HG03196 (cell line): ENCODE measurements at regions not wholly inside any gene's neighbourhood (a gene's known extent, or its start where the extent isn't known, plus 50 kb on each side); places are given as distances from the start of the nearest gene placed in this dataset.

Source experiments
- ATAC-seq: cut with Tn5 transposase; IDR thresholded peaks from one replicate; pipeline ENCODE4 v1.9.1; 2021; ENCODE audit not compliant: unreplicated experiment

DNA sequence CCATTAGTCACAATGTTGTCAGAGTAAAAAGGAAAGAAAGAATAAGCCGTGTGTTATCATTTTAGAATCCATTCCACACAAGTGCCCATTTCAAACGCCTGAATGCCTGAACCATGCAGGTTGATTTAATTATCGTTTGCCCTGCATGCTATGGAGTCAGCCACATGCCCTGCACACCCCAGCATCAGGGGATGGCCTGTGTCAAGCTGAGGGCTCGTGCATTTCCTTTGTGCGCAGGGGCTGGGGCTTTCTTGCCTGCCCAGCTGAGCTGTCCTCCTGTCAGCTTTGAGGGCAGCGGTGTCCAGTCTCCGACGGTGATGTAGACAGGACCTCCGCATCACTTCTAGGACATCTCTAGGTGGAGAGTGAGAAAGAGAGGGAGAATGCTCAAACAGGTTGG, 200.4 kb downstream of the TSN start:
- no peak for ATAC-seq

DNA sequence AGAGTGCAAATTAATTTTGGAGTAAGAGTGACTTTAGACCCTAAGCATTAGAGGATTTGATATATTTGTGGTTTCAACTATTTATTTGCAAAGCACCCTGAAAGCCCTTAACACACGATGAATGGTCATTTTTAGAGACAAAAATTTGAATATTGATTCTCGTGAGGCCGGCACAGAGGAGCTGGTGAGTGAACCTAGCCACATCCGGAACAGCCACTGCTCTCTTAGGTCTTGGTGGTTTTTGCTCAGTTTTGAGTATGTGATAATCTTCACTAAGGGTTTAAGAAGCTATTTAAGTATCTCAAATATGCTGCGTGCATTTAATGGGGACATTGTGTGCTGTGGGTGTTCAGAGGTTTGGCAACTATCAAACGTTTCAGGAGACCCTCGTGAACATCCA, 204.8 kb downstream of the TSN start:
- no peak for ATAC-seq

DNA sequence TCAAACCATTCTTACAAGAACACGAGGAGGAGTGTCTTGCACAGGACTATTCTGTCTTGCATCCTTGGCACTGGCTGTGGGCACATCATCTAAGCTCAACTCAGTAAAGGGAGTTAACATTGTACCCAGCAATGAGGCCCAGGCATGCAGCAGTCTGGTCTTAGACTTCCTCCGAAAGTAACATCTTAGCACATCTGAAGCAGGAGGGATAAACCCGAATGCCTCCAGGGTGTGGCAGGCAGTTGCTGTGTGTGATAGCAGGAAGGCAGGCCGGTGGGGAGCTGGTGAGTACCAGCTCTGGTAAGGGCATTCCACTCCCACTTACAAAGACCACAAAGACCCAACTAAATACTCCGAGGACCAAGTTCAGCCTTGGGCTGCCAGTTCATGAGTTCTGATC, 206.3 kb downstream of the TSN start:
- no peak for ATAC-seq

DNA sequence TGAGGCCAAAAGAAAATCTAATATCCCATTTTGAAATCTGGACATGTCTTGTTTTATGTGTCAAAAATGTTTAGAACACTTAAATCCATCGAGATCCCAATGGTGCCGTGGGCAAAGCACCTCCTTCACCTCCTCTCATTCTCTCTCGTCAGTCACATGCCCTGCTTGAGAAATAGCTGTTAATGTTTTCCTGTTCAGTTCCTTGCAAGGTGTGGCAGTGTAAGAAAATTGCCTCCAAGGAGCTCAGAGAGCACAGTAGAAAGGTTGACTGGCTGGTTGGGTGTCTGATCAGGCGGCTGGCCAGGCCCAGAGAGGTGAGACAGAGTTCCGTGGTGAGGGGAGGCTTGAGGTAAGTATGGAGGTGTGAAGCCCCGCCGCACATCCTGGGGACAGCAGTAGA, 210.2 kb downstream of the TSN start:
- ATAC-seq: no peak

DNA sequence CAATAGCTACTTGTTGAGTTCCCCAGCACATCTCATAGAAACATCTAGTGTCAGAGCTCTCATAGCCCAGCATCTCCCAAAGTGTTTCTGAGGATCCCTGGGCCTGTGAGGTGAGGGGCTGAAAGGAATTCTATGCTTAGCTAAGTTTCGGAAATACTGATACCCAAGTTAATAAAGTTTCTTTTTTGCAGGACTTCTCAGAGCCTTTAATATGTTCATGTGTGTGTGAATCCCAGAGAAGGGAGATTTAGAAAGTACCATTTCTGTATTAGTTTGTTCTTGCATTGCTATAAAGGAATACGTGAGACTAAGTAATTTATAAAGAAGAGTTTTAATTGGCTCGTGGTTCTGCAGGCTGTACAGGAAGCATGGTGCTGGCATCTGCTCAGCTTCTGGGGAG, 211.2 kb downstream of the TSN start:
- ATAC-seq: no peak

DNA sequence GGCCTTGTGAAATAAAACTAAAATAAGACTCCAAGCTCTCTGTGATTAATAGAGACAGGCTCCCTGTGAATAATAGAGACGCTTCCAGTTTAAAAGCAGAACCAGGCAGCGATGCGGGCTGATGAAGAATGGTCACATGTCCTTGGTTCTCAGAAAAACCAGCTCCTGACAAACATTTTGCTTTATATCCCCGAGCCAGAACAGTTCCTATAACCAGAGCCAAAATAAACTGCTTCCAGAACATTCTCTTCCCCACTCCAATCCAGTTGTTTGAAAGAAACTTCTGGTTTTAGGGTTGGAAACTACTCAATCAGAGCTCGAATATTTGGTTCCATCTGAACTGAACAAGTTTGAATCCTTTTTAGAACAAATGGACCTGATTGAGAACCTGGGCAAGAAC, 213.7 kb downstream of the TSN start:
- ATAC-seq: no peak

DNA sequence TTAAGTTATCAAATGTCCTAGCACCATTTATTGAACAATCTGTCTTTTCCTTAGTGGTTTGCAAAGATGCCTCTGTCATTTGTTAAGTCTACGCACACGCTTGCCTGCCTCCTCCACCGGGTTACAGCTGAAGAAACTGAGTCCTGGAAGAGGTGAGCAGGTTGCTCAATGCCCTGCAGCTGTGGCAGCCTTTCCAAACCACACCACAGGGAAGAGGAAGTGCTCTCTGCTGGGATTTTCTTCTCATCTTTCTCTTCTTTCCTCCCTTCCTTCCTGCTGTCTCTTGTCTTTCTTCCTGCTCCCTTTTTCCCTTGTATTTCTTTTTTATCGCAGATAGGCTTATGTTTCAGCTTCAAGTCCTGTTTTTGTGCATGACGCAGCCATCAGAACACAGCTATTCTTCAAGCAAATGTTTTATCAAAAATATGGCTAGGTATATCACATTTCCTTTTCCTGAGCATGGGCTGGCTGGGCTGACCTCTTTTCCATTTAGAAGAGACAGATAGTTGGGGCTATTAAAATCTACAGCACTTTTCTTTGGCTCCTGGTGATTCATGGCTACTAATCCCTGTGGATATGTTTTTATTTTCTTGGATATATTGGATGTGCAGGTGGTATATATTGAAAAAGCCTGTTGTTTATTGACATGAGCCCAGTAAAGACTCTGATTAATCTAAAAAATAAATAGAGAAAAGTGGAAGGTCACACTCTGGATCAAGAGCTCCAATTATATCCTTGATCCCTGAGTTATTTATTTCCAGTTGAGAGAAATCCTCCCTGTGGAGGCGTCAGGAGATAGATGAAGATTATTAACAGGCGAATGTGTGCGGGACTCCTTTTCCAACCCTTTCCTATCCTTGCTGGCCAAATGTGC, 214.6 kb downstream of the TSN start:
- no peak for ATAC-seq

DNA sequence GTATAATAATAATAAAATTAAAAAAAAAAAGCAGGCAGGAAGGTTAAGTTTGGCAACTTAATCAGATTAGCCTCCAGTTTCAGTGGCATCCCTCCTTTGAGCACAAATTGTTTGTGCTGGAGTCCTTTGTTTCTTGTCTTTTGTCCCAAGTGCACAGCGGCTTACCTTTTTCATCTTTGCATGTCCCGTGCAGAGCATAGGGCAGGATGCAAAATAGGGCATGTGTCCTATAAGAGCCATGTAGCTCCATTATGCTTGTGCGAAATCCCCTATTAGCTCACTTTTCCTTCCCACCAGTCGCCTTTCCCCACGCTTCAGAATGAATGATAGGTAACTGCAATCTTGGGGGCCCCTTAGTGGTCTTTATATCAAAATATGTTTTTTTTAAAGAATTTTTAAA, 216.8 kb downstream of the TSN start:
- ATAC-seq: no peak

DNA sequence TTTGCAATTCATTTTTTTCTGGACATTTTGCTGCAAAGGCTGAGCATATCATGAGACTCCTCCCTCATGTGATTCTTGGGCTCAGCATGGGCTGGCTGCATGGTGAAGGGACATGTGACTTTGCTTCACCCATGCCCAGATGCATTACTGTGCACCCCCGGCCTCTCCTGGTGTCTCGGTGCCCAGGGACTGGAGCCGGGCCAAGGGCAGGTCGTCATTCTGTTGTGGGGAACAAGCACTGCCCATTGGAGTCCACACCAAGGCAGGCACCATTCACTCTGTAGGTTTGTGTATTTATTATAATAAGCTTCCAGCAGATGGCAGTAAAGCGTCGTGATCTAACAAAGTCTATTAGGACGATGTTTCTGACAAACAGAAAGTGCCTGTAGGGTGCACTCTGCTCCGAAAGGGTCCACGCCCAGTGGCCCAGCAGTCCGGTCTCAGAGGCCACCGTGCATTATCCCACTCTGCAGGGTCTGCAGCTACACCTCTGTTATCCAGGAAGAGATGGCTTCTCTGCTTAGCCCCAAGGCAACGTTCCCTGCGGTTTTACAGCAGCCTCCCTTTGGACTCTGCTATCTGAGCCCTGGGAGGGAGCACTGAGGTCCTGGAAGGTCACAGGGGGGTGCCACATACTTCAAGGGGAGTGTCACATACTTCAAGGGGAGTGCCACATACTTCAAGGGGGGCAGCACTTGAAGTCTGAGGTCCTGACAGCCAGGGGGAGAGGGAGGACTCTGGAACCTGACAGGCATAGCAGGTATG, 219.6 kb downstream of the TSN start:
- ATAC-seq: peak; percentile 98

DNA sequence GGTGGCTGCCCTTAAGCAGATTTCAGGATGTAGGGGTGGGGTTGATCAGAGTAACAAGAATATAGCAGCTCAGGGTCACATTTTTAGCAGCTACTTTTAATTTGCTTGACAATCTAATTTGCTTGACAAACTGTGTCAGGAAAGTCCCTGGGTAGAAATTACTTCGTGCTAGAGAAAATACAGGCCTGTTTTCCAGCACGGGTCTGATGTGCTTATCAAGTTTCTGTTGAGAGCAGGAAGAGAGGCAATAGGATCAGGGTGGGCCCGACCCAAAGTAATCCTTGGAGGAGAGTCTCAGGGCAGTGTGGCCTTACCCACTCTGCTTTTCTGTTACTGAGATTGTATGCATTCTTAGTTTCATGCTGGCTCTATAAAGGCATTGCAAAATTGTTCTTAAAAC, 221.5 kb downstream of the TSN start:
- ATAC-seq: no peak

DNA sequence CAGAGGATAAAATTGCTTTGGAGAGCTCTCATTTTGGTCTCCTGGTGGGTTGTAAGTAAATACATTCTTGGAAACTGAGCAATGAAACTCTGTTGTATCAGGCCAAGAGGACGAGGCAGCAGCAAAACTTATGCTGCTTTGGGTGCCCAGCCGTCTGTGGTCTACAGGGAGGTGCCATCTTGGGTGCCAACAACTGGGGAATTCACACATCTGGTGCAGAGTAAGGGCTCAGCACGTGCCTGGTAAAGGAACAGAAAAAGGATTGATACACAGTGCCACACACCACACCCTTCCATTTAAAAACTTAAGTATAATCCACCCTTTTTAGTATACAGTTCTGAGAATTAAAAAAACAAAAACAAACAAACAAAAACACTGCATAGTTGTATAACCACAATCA, 221.9 kb downstream of the TSN start:
- ATAC-seq: no peak

DNA sequence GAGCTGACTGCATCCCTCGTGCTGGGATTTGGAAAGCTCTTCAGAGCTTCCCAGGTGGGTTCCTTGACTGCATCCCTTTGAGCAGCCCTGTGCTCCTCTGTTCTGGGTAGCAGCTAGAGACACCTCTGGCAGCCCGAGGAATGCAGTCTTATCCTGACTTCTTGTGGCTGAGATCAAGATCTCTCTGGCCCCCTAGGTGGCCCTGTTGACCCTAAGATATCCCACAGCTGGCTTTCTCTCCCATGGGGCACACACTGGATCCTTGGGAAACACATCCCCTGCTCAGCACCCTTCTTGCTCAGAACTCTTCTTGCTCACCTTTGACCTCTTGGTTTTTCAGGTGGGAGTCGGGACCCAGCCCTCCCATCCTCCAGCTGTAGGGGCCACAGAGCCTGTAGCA, 237.2 kb downstream of the TSN start:
- ATAC-seq: no peak

DNA sequence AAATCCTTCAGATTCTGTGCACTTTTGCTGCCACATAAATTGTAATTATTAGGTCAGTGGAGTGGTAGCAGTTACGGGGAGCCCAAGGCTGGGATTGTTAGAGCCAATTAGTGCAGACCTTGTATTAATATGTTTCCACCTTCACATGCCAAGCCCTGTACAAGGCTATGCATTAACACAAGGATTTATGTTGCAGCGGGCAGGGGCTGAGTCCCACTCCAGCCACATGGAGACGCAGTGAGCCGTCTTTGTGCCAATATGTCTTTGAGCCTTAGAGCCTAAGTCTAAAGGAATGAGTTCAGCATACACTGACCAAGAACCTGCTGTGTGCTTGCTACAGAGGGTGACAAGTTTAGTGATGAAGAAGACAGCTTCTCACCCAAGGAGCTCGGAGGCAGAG, 238.2 kb downstream of the TSN start:
- ATAC-seq: no peak

DNA sequence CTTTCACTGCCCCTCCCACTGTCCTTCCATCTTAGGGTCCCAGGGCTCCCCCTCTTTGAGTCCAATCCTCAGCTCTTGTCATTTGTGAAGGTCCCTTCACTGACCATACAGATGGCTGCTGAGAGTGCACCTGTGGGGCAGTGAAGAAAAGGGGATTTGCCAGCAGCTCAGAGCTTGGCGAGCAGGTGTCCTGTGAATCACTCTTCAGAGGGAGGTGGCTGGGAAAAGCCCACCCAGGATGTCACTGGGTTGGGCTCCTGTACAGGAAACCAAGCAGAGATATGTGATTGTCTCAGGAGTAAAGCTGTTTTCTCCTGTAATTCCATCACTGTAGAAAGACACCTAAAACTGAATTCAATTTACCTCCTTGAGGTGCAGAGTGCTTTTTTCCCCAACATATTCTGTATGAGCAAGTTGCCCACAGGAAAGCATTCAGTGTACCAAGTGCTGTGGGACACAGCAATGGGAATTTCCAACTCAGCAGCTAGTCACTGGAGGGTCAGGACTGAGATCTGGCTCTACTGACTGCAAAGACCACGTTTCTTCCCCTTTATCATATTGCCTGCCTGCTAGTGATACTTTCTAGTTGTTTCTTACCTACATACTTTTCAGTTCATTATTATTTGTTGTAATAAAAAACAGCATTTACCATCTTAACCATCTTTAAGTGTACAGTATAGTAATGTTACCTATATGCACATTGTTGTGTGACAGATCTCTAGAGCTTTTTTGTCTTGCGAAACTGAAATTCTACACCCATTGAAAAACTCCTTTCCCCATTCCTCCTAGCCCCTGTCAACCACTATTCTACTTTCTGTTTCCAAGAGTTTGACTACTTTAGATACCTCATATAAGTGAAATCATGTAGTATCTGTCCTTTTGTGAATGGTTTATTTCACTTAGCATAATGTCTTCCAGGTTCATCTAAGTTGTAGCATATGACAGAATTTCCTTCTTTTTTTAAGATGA, 239.1 kb downstream of the TSN start:
- no peak for ATAC-seq

DNA sequence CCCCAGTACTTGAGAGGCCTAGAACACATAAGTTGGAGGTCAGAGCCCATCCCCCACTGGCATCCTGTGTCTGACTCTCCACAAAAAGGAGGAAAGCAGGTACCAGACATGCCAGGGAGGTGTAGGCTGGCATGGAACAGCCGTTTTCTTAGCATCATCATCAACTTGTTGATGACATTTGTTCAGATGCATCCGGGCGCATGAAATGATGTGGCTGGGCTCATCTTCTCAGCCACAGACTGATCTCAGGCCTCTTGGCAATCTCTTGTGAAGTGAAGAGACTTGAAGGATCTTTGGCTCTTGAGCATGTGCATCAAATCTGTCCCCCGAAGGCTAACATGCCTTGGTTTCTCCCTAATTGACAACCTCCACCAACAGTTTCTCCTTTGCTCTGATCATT, 243.3 kb downstream of the TSN start:
- no peak for ATAC-seq

DNA sequence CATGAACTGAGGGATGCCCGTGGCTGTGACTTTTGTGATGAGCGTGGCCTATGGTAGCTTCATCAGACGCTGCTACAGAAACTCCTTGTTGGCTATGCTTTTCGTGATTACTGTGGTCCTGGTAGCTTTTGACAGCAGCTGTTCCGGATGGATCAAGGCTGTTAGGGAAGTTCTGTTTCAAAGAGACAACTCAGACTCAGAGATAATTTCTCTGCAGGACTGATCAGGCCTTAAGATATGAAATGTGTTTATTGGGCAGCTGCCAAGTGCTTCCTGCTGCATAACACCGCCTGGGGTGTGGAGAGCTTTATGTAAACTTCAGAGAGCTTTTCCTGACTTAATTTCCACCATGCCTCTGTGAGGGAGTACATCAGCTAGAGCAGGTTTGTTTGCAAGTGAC, 243.8 kb downstream of the TSN start:
- no peak for ATAC-seq

DNA sequence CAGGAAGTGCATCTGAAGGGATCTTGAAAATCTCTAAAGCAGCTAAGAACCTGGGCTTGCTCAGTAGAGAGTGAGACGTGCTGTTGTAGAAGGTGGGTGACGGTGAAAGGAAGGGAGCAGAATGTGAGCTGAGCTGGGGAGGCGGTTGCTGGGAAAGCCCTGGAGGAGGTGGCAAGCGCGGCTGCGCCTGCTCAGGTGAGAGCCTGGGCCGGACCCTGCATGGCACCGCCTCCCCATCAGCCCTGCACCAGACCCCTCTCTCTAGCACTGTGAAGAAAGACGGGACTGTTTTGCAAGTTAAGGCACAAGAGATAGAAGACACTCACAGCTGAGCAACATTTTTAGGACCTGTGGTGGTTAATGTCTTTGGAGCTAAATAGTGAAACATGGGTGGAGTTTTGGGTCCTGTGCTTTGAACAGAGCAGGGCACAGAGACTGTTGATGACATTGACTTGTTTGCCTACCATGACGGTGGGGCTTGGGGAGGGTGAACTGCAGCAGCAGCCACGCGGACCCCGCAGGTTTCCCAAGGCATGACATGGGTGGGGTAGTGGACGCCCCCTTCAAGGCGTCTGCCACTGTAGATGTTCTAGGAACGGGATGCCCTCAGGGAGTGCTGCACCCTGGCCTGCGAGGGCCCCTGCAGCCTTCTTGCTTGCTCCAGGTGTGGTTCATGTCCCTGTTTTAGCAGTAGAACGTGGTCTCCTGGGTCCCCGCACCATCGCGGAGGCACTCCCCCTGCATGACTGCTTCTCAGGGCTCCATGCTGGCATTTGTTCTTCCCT, 245.3 kb downstream of the TSN start:
- no peak for ATAC-seq

DNA sequence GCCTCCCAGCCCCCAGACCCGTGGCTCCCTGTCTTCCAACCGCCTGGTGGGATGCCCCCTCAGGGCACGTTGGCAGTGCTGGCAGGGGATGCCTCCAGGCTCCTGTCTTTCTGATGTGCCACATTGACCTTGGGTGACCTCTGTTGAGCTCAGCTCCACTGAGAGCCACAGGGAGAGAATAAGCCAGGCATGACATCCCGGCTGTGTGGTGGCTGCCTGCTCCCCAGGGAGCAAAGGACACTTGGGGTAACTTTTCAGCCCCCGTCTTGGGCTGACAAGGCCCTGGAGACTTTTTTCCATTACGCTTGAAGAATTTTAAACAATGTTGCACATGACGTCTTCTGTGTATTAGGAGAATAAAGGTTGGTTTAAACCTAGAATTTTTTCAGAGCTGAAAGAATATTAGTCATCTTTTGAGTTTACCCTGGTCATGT, 246.0 kb downstream of the TSN start:
- no peak for ATAC-seq

DNA sequence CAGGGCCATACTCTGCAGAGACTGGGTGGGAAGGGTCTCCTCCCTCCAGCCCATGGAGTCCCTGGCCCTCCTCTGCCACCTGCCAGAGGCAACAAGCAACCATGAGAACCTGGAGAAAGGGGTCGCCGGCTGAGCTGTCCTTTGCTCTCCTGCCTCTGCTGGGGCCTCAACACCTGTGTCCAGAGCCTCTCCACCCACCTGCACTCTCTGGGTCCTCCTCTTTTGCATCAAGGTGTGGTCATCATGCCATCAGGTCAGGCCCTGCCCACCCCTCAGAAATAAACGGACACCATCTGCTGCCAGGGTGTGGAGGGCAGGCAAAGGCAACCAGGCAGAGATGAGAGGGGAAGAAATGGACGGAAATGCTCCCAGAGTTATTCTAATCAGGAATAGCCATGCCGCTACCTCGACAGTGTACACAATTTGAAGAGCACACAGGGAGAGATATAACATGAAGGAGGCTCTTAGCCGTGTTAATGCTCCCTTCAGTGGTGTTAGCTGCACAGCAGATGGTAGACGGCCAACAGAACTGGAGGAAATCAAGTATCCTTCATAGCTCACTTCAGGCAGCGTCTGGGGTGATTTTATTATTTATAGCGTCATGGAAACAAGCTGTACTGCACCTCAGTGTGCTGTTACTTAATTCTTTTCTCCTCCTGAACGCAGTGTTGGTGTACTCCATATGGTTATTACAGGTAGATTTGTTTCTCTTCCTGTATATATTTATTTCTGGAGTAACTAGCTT, 247.9 kb downstream of the TSN start:
- ATAC-seq: no peak

DNA sequence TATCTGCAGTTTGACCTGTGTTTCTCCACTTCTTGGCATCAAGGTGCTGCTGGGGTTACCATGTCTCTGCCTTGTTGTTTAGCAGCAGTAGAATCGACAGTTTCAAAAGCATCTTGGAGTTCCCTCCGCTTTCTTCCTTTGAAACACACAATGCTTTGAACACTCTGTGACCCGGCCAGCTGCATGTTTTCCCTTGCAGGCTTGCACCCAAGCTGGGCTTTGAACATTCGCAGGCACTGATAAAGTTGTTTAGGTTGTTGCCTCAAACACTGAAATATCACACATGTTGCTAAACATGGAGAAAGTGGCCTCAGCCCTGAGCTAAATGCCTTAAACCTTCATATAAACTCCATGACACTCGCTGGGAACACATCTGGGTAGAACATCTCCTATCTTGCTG, 251.7 kb downstream of the TSN start:
- no peak for ATAC-seq
